ENCODE measurements at regions not wholly inside any gene's neighbourhood (a gene's known extent, or its start where the extent isn't known, plus 50 kb on each side); places are given as distances from the start of the nearest gene placed in this dataset.
A peak's percentile ranks its signal among the peaks of the same experiment; 100 is the strongest.

DNA sequence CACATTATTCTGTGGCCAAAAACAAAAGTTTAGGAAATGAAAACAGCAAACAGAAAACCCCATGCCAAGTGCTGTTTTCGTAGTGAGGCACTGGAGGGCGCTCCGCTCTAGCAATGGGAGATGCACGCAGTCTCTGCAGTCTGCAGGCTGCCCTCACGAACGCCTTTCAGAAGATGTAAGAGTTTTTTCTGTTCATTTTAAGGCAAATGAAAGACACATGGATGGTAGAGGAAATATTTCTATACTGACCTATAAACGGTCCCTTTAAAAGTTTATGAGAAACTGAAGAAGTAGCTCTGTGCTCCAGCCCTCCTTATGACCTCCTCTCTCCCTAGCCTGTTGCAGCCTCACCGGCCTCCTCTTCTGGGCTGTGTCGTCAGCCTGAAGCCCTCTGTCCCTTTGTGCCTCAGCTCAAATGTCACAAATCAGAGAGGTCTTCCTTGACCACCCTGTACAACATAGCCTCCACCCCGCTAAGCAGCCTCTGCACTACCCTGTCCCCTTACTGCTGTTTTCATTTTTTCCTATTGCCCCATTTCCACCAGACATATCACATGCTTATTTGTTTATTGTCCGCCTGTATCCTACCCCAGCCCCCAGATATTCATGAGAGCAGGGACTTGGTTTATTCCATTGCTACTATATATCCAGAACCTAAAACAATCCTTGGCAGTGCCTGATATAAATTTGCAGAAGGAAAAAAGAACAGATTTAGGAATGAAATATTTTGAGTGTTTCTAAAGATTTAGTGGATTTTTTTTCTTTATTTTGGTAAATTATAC, 116.4 kb downstream of the TM9SF2 start (continued):
- TF ChIP-seq STAG1 (CRISPR knock-in tag; IDR thresholded peaks at IDR 0.05) (peak; percentile 82), GFI1 (CRISPR knock-in tag; IDR thresholded peaks at IDR 0.05; ENCODE audit: borderline replicate concordance) (no peak), ZNF17 (CRISPR knock-in tag; IDR thresholded peaks at IDR 0.05) (no peak), ZNF331 (CRISPR knock-in tag; IDR thresholded peaks at IDR 0.05) (peak; percentile 30; the same call in 1 of the 2 replicates), SMAD1 (CRISPR knock-in tag; IDR thresholded peaks at IDR 0.05; ENCODE audit: borderline replicate concordance, low read depth) (no peak), XRCC5 (optimal IDR thresholded peaks at IDR 0.05; ENCODE audit: low read length) (peak; percentile 26), ZNF570 (CRISPR knock-in tag; IDR thresholded peaks at IDR 0.05; ENCODE audit: borderline replicate concordance) (no peak), HNF4A (CRISPR knock-in tag; IDR thresholded peaks at IDR 0.05) (no peak), ARNTL (CRISPR knock-in tag; IDR thresholded peaks at IDR 0.05) (no peak), ERF (CRISPR knock-in tag; IDR thresholded peaks at IDR 0.05) (0 out of 2 replicates have a peak, but pooled peaks have one; percentile 21), ZFP37 (CRISPR knock-in tag; IDR thresholded peaks at IDR 0.05; ENCODE audit: borderline replicate concordance) (no peak), MAF1 (CRISPR knock-in tag; IDR thresholded peaks at IDR 0.05; ENCODE audit: borderline replicate concordance) (no peak)
- TF ChIP-seq, protein P1, sequence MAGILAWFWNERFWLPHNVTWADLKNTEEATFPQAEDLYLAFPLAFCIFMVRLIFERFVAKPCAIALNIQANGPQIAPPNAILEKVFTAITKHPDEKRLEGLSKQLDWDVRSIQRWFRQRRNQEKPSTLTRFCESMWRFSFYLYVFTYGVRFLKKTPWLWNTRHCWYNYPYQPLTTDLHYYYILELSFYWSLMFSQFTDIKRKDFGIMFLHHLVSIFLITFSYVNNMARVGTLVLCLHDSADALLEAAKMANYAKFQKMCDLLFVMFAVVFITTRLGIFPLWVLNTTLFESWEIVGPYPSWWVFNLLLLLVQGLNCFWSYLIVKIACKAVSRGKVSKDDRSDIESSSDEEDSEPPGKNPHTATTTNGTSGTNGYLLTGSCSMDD (CRISPR knock-in tag; IDR thresholded peaks at IDR 0.05) = no peak
- TF ChIP-seq, protein P2, sequence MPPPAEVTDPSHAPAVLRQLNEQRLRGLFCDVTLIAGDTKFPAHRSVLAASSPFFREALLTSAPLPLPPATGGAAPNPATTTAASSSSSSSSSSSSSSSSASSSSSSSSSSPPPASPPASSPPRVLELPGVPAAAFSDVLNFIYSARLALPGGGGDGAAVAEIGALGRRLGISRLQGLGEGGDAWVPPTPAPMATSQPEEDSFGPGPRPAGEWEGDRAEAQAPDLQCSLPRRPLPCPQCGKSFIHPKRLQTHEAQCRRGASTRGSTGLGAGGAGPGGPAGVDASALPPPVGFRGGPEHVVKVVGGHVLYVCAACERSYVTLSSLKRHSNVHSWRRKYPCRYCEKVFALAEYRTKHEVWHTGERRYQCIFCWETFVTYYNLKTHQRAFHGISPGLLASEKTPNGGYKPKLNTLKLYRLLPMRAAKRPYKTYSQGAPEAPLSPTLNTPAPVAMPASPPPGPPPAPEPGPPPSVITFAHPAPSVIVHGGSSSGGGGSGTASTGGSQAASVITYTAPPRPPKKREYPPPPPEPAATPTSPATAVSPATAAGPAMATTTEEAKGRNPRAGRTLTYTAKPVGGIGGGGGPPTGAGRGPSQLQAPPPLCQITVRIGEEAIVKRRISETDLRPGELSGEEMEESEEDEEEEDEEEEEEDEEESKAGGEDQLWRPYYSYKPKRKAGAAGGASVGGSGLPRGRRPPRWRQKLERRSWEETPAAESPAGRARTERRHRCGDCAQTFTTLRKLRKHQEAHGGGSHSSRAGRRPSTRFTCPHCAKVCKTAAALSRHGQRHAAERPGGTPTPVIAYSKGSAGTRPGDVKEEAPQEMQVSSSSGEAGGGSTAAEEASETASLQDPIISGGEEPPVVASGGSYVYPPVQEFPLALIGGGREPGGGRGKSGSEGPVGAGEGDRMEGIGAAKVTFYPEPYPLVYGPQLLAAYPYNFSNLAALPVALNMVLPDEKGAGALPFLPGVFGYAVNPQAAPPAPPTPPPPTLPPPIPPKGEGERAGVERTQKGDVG (CRISPR knock-in tag; IDR thresholded peaks at IDR 0.05; ENCODE audit: borderline replicate concordance) = no peak
- TF ChIP-seq, protein P3, sequence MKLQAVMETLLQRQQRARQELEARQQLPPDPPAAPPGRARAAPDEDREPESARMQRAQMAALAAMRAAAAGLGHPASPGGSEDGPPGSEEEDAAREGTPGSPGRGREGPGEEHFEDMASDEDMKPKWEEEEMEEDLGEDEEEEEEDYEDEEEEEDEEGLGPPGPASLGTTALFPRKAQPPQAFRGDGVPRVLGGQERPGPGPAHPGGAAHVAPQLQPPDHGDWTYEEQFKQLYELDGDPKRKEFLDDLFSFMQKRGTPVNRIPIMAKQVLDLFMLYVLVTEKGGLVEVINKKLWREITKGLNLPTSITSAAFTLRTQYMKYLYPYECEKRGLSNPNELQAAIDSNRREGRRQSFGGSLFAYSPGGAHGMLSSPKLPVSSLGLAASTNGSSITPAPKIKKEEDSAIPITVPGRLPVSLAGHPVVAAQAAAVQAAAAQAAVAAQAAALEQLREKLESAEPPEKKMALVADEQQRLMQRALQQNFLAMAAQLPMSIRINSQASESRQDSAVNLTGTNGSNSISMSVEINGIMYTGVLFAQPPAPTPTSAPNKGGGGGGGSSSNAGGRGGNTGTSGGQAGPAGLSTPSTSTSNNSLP (IDR thresholded peaks at IDR 0.05; ENCODE audit: low read depth, low read length) = no peak
- TF ChIP-seq, protein P4, sequence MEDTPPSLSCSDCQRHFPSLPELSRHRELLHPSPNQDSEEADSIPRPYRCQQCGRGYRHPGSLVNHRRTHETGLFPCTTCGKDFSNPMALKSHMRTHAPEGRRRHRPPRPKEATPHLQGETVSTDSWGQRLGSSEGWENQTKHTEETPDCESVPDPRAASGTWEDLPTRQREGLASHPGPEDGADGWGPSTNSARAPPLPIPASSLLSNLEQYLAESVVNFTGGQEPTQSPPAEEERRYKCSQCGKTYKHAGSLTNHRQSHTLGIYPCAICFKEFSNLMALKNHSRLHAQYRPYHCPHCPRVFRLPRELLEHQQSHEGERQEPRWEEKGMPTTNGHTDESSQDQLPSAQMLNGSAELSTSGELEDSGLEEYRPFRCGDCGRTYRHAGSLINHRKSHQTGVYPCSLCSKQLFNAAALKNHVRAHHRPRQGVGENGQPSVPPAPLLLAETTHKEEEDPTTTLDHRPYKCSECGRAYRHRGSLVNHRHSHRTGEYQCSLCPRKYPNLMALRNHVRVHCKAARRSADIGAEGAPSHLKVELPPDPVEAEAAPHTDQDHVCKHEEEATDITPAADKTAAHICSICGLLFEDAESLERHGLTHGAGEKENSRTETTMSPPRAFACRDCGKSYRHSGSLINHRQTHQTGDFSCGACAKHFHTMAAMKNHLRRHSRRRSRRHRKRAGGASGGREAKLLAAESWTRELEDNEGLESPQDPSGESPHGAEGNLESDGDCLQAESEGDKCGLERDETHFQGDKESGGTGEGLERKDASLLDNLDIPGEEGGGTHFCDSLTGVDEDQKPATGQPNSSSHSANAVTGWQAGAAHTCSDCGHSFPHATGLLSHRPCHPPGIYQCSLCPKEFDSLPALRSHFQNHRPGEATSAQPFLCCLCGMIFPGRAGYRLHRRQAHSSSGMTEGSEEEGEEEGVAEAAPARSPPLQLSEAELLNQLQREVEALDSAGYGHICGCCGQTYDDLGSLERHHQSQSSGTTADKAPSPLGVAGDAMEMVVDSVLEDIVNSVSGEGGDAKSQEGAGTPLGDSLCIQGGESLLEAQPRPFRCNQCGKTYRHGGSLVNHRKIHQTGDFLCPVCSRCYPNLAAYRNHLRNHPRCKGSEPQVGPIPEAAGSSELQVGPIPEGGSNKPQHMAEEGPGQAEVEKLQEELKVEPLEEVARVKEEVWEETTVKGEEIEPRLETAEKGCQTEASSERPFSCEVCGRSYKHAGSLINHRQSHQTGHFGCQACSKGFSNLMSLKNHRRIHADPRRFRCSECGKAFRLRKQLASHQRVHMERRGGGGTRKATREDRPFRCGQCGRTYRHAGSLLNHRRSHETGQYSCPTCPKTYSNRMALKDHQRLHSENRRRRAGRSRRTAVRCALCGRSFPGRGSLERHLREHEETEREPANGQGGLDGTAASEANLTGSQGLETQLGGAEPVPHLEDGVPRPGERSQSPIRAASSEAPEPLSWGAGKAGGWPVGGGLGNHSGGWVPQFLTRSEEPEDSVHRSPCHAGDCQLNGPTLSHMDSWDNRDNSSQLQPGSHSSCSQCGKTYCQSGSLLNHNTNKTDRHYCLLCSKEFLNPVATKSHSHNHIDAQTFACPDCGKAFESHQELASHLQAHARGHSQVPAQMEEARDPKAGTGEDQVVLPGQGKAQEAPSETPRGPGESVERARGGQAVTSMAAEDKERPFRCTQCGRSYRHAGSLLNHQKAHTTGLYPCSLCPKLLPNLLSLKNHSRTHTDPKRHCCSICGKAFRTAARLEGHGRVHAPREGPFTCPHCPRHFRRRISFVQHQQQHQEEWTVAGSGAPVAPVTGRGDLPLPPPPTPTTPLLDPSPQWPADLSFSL (CRISPR knock-in tag; IDR thresholded peaks at IDR 0.05) = no peak
